Smooth muscle cell (in vitro differentiated cells): ENCODE measurements at regions not wholly inside any gene's neighbourhood (a gene's known extent, or its start where the extent isn't known, plus 50 kb on each side); places are given as distances from the start of the nearest gene placed in this dataset.

Experiments used
- DNase-seq: peaks from one replicate; lab custom pipeline; 2025; ENCODE audit not compliant: unreplicated experiment; lab: John Stamatoyannopoulos, UW
- H2AFZ ChIP-seq: fragments of 200-600 bp; sonication (generic); 2 replicates; pipeline ENCODE4 v1.6.0; 2016; ENCODE audit warnings: antibody characterized with exemption, low read depth, mild to moderate bottlenecking
- H3F3A ChIP-seq: fragments of 200-600 bp; sonication (generic); 2 replicates; pipeline ENCODE4 v1.6.0; 2017; ENCODE audit warnings: antibody characterized with exemption, low read depth
- H3K27ac ChIP-seq: fragments of 200-600 bp; sonication (generic); 2 replicates; pipeline ENCODE4 v1.5.1; 2016; ENCODE audit warnings: low read depth, mild to moderate bottlenecking
- H3K27me3 ChIP-seq: fragments of 200-600 bp; sonication (generic); 2 replicates; pipeline ENCODE4 v1.6.1; 2016; ENCODE audit warnings: low read depth, mild to moderate bottlenecking
- H3K36me3 ChIP-seq: fragments of 200-600 bp; sonication (generic); 2 replicates; pipeline ENCODE4 v1.5.1; 2016; ENCODE audit warnings: low read depth
- H3K4me1 ChIP-seq: fragments of 200-600 bp; sonication (generic); 2 replicates; pipeline ENCODE4 v1.5.1; 2016; ENCODE audit warnings: low read depth
- H3K4me2 ChIP-seq: fragments of 200-600 bp; sonication (generic); 2 replicates; pipeline ENCODE4 v1.6.0; 2016; ENCODE audit warnings: mild to moderate bottlenecking
- H3K4me3 ChIP-seq: fragments of 200-600 bp; sonication (generic); 2 replicates; pipeline ENCODE4 v1.5.1; 2016; ENCODE audit warnings: mild to moderate bottlenecking
- H3K79me2 ChIP-seq: fragments of 200-600 bp; sonication (generic); 2 replicates; pipeline ENCODE4 v1.6.0; 2016; ENCODE audit warnings: low read depth, mild to moderate bottlenecking
- H3K9ac ChIP-seq: fragments of 200-600 bp; sonication (generic); 2 replicates; pipeline ENCODE4 v1.6.0; 2016; ENCODE audit warnings: low read depth
- H3K9me3 ChIP-seq: fragments of 200-600 bp; sonication (generic); replicated peaks from 2 replicates; pipeline ENCODE4 v1.5.1; 2016; ENCODE audit warnings: low read depth
- H4K20me1 ChIP-seq: fragments of 200-600 bp; sonication (generic); 2 replicates; pipeline ENCODE4 v1.6.0; 2016; ENCODE audit warnings: low read depth
- WGBS: methylation state at CpG from one replicate; pipeline ENCODE4 v1.1.7; 2016; ENCODE audit warnings: low lambda C conversion rate; 5-methylcytosine and 5-hydroxymethylcytosine counted together
- TF ChIP-seq, protein P1 (sequence below): fragments of 200-600 bp; sonication (generic); IDR thresholded peaks from 2 replicates; pipeline ENCODE4 v1.5.1; 2017; ENCODE audit warnings: borderline replicate concordance, mild to moderate bottlenecking, antibody characterized with exemption; ENCODE audit not compliant: insufficient read depth, poor library complexity, severe bottlenecking

DNA sequence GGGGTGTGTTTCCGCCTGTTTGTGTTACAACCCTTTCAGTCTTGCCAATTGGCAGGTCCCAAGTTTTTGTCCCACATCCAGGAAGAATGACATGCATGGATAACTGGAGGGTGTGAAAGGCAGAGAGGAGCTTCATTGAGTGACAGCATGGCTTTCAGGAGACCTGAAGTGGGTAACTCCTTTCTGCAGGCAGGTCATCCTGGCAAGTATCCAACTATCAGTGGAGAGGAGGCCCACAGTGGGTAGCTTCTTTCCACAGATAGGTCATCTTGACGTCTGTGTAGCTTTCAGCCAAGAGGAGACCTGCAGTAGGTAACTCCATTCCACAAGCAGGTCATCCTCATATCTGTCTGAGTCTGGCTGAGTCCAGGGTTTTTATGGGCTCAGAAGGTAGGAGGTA, 1268.8 kb upstream of the CNTN5 start:
- H2AFZ ChIP-seq, result no peak overlapping the region
- TF ChIP-seq, protein P1, sequence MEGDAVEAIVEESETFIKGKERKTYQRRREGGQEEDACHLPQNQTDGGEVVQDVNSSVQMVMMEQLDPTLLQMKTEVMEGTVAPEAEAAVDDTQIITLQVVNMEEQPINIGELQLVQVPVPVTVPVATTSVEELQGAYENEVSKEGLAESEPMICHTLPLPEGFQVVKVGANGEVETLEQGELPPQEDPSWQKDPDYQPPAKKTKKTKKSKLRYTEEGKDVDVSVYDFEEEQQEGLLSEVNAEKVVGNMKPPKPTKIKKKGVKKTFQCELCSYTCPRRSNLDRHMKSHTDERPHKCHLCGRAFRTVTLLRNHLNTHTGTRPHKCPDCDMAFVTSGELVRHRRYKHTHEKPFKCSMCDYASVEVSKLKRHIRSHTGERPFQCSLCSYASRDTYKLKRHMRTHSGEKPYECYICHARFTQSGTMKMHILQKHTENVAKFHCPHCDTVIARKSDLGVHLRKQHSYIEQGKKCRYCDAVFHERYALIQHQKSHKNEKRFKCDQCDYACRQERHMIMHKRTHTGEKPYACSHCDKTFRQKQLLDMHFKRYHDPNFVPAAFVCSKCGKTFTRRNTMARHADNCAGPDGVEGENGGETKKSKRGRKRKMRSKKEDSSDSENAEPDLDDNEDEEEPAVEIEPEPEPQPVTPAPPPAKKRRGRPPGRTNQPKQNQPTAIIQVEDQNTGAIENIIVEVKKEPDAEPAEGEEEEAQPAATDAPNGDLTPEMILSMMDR, result no peak

DNA sequence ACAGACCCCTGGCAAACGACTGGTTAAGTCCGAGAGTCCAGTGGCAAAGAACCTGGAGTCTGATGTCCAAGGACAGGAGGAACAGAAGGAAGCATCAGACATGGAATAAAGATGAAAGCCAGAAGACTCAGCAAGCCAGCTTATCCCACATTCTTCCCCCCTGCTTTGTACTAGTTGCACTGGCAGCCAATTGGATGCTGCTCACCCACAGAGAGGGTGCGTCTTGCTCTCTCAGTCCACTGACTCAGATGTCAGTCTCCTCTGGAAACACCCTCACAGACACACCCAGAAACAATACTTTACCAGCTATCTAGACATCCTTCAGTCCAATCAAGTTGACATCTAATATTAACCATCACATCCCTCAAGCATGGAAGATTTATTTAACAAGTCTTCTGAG, 1265.8 kb upstream of the CNTN5 start:
- Histone ChIP-seq H3K27me3 (no peaks in the 10 kb centered on the region), H4K20me1 (no peaks in the 10 kb centered on the region), H3K9me3 (no peaks in the 10 kb centered on the region), H3K4me3 (no peak overlapping the region), H3F3A (no peaks in the 10 kb centered on the region), H3K79me2 (no peaks in the 10 kb centered on the region), H3K36me3 (no peaks in the 10 kb centered on the region), H3K4me1 (no peaks in the 10 kb centered on the region), H2AFZ (no peak overlapping the region), H3K4me2 (no peak overlapping the region), H3K27ac (no peak overlapping the region), H3K9ac (no peak overlapping the region)
- TF ChIP-seq, protein P1, result no peak
- DNase-seq, result no peak
- WGBS, result 88% methylated on average over 3 of the region's 3 CpGs

More for the DNA sequence above, 1268.8 kb upstream of the CNTN5 start:
- Histone ChIP-seq H3K4me2 (no peak overlapping the region), H4K20me1 (no peaks in the 10 kb centered on the region), H3K4me1 (peaks cover 6% of the 10 kb centered on the region), H3K27me3 (no peaks in the 10 kb centered on the region), H3K9me3 (no peaks in the 10 kb centered on the region), H3K79me2 (no peaks in the 10 kb centered on the region), H3F3A (no peaks in the 10 kb centered on the region), H3K27ac (no peak overlapping the region), H3K9ac (no peak overlapping the region), H3K36me3 (no peaks in the 10 kb centered on the region), H3K4me3 (no peak overlapping the region)
- 96% methylated on average over 2 of the region's 2 CpGs for WGBS
- DNase-seq, result no peak

DNA sequence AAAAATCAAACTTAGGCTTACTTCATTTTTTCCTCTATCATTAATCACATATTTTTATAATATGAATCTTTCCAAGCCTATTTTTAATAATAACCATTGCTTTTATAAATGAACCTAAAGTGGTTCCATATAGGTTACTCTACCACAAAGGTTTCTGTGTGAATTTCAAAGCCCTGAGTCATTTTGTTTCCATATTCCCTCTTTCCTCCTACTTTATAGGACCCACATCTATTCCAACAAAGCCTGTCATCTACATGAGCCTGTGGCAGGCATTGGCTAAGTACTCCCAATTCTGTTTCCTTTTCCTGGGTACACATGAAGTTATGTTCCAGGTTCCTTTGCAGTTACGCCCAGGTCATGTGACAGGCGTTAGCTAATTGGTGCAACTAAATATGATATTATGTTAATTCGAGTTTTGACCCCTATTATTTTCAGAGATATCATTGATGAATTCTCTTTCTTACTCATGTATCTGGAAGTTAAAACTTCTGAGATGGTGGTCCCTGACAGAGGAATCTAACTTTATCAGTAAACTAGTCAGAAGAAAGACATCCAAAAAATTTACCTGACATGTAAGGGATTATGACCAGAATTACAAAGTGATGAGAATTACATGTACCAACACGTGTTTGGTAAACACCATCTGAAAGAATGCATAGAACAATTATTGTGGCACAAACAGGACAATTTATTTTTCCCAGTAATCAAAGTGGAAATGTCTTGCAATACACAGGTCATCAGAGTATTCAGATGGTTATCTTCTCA, 1264.0 kb upstream of the CNTN5 start:
- no peak overlapping the region for H2AFZ ChIP-seq

More for the DNA sequence above, 1264.0 kb upstream of the CNTN5 start:
- no peak for DNase-seq
- Histone ChIP-seq H3K4me3 (no peak overlapping the region), H3K36me3 (no peaks in the 10 kb centered on the region), H3K27ac (no peak overlapping the region), H3K4me2 (no peak overlapping the region), H3F3A (no peaks in the 10 kb centered on the region), H3K27me3 (no peaks in the 10 kb centered on the region), H3K4me1 (no peaks in the 10 kb centered on the region), H3K79me2 (no peaks in the 10 kb centered on the region), H3K9me3 (no peaks in the 10 kb centered on the region), H4K20me1 (no peaks in the 10 kb centered on the region), H3K9ac (no peak overlapping the region)
- TF ChIP-seq, protein P1, result no peak
- WGBS, result 86% methylated on average over 4 of the region's 4 CpGs
